ENCODE measurements at regions not wholly inside any gene's neighbourhood (a gene's known extent, or its start where the extent isn't known, plus 50 kb on each side); places are given as distances from the start of the nearest gene placed in this dataset.
"Not testable (repeated sequence)": the region's sequence is repeated elsewhere in the genome, so short reads cannot be mapped to it uniquely, and the experiment has no call there.

GRCh38 chr15:95152741-95153140 lies 921.4 kb downstream of the MCTP2 start:
- DNase-seq: no peak

GRCh38 chr15:95153201-95153600 lies 921.8 kb downstream of the MCTP2 start:
- not testable (repeated sequence) for DNase-seq

- no peak for DNase-seq
Observed at GRCh38 chr15:95160316-95160715, 929.0 kb downstream of the MCTP2 start.

GRCh38 chr15:95162069-95162468 lies 930.7 kb downstream of the MCTP2 start:
- no peak for DNase-seq

GRCh38 chr15:95162531-95162930 lies 931.2 kb downstream of the MCTP2 start:
- DNase-seq: no peak

- no peak for DNase-seq
Observed at GRCh38 chr15:95162967-95163531, 931.7 kb downstream of the MCTP2 start.

GRCh38 chr15:95168152-95168551 lies 936.8 kb downstream of the MCTP2 start:
- no peak for DNase-seq

- DNase-seq: no peak
Observed at GRCh38 chr15:95168951-95169431, 937.6 kb downstream of the MCTP2 start.

- no peak for DNase-seq
Observed at GRCh38 chr15:95169541-95170459, 938.4 kb downstream of the MCTP2 start.

- DNase-seq: no peak
Observed at GRCh38 chr15:95170561-95171380, 939.4 kb downstream of the MCTP2 start.

- no peak for DNase-seq
Observed at GRCh38 chr15:95171564-95171963, 940.2 kb downstream of the MCTP2 start.

- DNase-seq: no peak
Observed at GRCh38 chr15:95174301-95175259, 943.2 kb downstream of the MCTP2 start.

GRCh38 chr15:95175914-95176658 lies 944.7 kb downstream of the MCTP2 start:
- DNase-seq: no peak

- DNase-seq: no peak
Observed at GRCh38 chr15:95176794-95177577, 945.6 kb downstream of the MCTP2 start.

- DNase-seq: no peak
Observed at GRCh38 chr15:95180530-95180929, 949.2 kb downstream of the MCTP2 start.

- no peak for DNase-seq
Observed at GRCh38 chr15:95182091-95182490, 950.7 kb downstream of the MCTP2 start.

- DNase-seq: no peak
Observed at GRCh38 chr15:95192923-95193322, 961.6 kb downstream of the MCTP2 start.

GRCh38 chr15:95194746-95195145 lies 963.4 kb downstream of the MCTP2 start:
- DNase-seq: no peak

GRCh38 chr15:95196176-95196915 lies 965.0 kb downstream of the MCTP2 start:
- DNase-seq: no peak
